Activated B cell treated with CpG ODN at 0.5 μM for 24 hours (primary cell): ENCODE measurements at regions not wholly inside any gene's neighbourhood (a gene's known extent, or its start where the extent isn't known, plus 50 kb on each side); places are given as distances from the start of the nearest gene placed in this dataset.

Experiments used
- ATAC-seq: fragments of 200-7000 bp; cut with Tn5 transposase; one replicate; pipeline ENCODE4 v1.10.0; 2021; ENCODE audit warnings: low read depth, mild to moderate bottlenecking, moderate library complexity
- CTCF ChIA-PET: fragments of 350-600 bp; sonication (Branson Sonifier 250); formaldehyde crosslinking; loops from one replicate; lab custom pipeline; 2021; ENCODE audit warnings: antibody characterized with exemption; lab: Charles Lee
- POLR2A ChIA-PET: fragments of 350-600 bp; sonication (Branson Sonifier 250); formaldehyde crosslinking; loops from one replicate; lab custom pipeline; 2021; ENCODE audit warnings: antibody characterized with exemption; lab: Charles Lee
- DNase-seq: peaks from one replicate; pipeline ENCODE4 v3.0.0; 2022
- H3K27ac Mint-ChIP-seq: one replicate; pipeline ENCODE4 v1.8.0; 2020; ENCODE audit warnings: mixed read lengths
- H3K27me3 Mint-ChIP-seq: one replicate; pipeline ENCODE4 v1.8.0; 2021; ENCODE audit warnings: mixed read lengths
- H3K36me3 Mint-ChIP-seq: one replicate; pipeline ENCODE4 v1.8.0; 2021; ENCODE audit warnings: low read depth, mixed read lengths
- H3K4me1 Mint-ChIP-seq: one replicate; pipeline ENCODE4 v1.8.0; 2021; ENCODE audit warnings: mixed read lengths
- H3K4me3 Mint-ChIP-seq: one replicate; pipeline ENCODE4 v1.8.0; 2020; ENCODE audit warnings: mild to moderate bottlenecking, mixed read lengths
- H3K9me3 Mint-ChIP-seq: one replicate; pipeline ENCODE4 v1.8.0; 2020; ENCODE audit warnings: mixed read lengths
- intact Hi-C: fragments of 100-400 bp; cut with micrococcal nuclease; formaldehyde crosslinking; loops from one replicate; pipeline ENCODE4 v1.15.1; 2024
- TF ChIP-seq, protein P1 (sequence below): fragments of 200-600 bp; IDR thresholded peaks from one replicate; pipeline ENCODE4 v1.8.0; 2022; ENCODE audit warnings: antibody characterized with exemption, mild to moderate bottlenecking

GRCh38 chr2:198880421-198880820 lies 577.3 kb downstream of the SATB2 start:
- POLR2A ChIA-PET = no interaction called here
- DNase-seq (no peak), ATAC-seq (no peak)
- Mint-ChIP-seq H3K4me3 (no peak overlapping the region), H3K4me1 (no peaks in the 10 kb centered on the region), H3K27ac (no peak overlapping the region), H3K36me3 (no peaks in the 10 kb centered on the region), H3K27me3 (no peaks in the 10 kb centered on the region), H3K9me3 (no peaks in the 10 kb centered on the region)
- intact Hi-C loops = no loop called here
- CTCF ChIA-PET = no interaction called here
- TF ChIP-seq, protein P1, sequence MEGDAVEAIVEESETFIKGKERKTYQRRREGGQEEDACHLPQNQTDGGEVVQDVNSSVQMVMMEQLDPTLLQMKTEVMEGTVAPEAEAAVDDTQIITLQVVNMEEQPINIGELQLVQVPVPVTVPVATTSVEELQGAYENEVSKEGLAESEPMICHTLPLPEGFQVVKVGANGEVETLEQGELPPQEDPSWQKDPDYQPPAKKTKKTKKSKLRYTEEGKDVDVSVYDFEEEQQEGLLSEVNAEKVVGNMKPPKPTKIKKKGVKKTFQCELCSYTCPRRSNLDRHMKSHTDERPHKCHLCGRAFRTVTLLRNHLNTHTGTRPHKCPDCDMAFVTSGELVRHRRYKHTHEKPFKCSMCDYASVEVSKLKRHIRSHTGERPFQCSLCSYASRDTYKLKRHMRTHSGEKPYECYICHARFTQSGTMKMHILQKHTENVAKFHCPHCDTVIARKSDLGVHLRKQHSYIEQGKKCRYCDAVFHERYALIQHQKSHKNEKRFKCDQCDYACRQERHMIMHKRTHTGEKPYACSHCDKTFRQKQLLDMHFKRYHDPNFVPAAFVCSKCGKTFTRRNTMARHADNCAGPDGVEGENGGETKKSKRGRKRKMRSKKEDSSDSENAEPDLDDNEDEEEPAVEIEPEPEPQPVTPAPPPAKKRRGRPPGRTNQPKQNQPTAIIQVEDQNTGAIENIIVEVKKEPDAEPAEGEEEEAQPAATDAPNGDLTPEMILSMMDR = no peak

- no peak for DNase-seq
- H3K4me3 Mint-ChIP-seq = no peak overlapping the region
- no peaks in the 10 kb centered on the region for H3K27me3 Mint-ChIP-seq
- TF ChIP-seq, protein P1 = no peak
- no peaks in the 10 kb centered on the region for H3K4me1 Mint-ChIP-seq
- no peak for ATAC-seq
- CTCF ChIA-PET = no interaction called here
- H3K27ac Mint-ChIP-seq = no peak overlapping the region
- intact Hi-C loops = no loop called here
- POLR2A ChIA-PET = no interaction called here
- no peaks in the 10 kb centered on the region for H3K9me3 Mint-ChIP-seq
- no peaks in the 10 kb centered on the region for H3K36me3 Mint-ChIP-seq
These were observed 583.3 kb downstream of the SATB2 start for GRCh38 chr2:198874472-198874858.

GRCh38 chr2:198873503-198874471 lies 584.0 kb downstream of the SATB2 start:
- TF ChIP-seq, protein P1 = no peak
- no peak overlapping the region for H3K4me3 Mint-ChIP-seq

DNA sequence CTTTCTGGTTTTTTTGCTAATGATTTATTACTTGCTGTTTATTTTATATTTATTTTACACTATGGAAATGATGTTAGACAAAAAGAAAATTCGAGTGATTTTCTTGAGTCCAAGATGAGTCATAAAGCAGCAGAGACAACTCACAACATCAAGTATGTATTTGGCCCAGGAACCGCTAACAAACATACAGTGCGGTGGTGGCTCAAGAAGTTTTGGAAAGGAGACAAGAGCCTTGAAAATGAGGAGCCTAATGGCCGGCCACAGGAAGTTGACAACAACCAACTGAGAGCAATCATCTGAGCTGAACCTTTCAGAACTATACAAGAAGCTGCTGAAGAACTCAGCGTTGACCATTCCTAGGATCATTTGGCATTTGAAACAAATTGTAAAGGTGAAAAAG lies 594.1 kb downstream of the SATB2 start:
- POLR2A ChIA-PET = no interaction called here
- H3K4me1 Mint-ChIP-seq = no peaks in the 10 kb centered on the region
- ATAC-seq = no peak
- peaks cover 12% of the 10 kb centered on the region for H3K9me3 Mint-ChIP-seq
- intact Hi-C loops = no loop called here
- DNase-seq = no peak
- H3K4me3 Mint-ChIP-seq = no peak overlapping the region
- CTCF ChIA-PET = no interaction called here
- no peak overlapping the region for H3K27ac Mint-ChIP-seq
- TF ChIP-seq, protein P1 = no peak
- no peaks in the 10 kb centered on the region for H3K27me3 Mint-ChIP-seq
- no peaks in the 10 kb centered on the region for H3K36me3 Mint-ChIP-seq

More at GRCh38 chr2:198873503-198874471, 584.0 kb downstream of the SATB2 start:
- Mint-ChIP-seq H3K4me1 (no peaks in the 10 kb centered on the region), H3K27me3 (no peaks in the 10 kb centered on the region), H3K9me3 (no peaks in the 10 kb centered on the region), H3K27ac (no peak overlapping the region), H3K36me3 (no peaks in the 10 kb centered on the region)
- intact Hi-C loops = no loop called here
- ChIA-PET POLR2A (no interaction called here), CTCF (no interaction called here)
- DNase-seq = no peak
- ATAC-seq = no peak

DNA sequence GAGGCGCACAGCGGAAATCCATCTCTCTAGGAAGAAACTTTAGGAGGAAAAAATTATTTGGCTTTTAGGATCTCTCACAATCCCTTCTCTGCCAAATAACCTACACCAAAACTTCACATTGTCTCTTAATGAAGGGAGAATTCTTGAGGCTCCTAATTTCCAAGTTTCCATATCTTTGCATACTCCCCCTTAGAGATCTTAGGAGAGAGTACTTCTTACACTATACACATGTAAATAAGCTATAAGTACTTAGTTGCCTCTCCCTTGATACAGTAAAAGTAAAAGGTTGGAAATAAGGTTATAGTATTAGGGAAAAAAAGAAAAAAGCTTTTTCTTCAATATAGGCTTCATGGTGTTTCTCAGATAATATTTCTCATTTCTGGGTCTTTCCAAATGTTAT lies 596.7 kb downstream of the SATB2 start:
- TF ChIP-seq, protein P1 = no peak
- no peak overlapping the region for H3K27ac Mint-ChIP-seq

More for the DNA sequence above, 596.7 kb downstream of the SATB2 start:
- intact Hi-C loops = no loop called here
- Mint-ChIP-seq H3K4me3 (no peak overlapping the region), H3K36me3 (no peaks in the 10 kb centered on the region), H3K4me1 (no peaks in the 10 kb centered on the region), H3K9me3 (peaks cover 14% of the 10 kb centered on the region), H3K27me3 (no peaks in the 10 kb centered on the region)
- no peak for DNase-seq
- ChIA-PET POLR2A (no interaction called here), CTCF (no interaction called here)
- ATAC-seq = no peak
